GM19467 (cell line): ENCODE measurements at regions not wholly inside any gene's neighbourhood (a gene's known extent, or its start where the extent isn't known, plus 50 kb on each side); places are given as distances from the start of the nearest gene placed in this dataset.
"Not testable (repeated sequence)": the region's sequence is repeated elsewhere in the genome, so short reads cannot be mapped to it uniquely, and the experiment has no call there.

Source experiments
- ATAC-seq: cut with Tn5 transposase; IDR thresholded peaks from one replicate; pipeline ENCODE4 v1.9.1; 2021; ENCODE audit warnings: mild to moderate bottlenecking, moderate library complexity; ENCODE audit not compliant: unreplicated experiment

- ATAC-seq: no peak
Measured at GRCh38 chr4:103324811-103325210, 126.7 kb upstream of the CENPE start.

- no peak for ATAC-seq
Measured at GRCh38 chr4:103318327-103318726, 120.2 kb upstream of the CENPE start.

GRCh38 chr4:103308248-103308561, 110.1 kb upstream of the CENPE start:
- no peak for ATAC-seq

DNA sequence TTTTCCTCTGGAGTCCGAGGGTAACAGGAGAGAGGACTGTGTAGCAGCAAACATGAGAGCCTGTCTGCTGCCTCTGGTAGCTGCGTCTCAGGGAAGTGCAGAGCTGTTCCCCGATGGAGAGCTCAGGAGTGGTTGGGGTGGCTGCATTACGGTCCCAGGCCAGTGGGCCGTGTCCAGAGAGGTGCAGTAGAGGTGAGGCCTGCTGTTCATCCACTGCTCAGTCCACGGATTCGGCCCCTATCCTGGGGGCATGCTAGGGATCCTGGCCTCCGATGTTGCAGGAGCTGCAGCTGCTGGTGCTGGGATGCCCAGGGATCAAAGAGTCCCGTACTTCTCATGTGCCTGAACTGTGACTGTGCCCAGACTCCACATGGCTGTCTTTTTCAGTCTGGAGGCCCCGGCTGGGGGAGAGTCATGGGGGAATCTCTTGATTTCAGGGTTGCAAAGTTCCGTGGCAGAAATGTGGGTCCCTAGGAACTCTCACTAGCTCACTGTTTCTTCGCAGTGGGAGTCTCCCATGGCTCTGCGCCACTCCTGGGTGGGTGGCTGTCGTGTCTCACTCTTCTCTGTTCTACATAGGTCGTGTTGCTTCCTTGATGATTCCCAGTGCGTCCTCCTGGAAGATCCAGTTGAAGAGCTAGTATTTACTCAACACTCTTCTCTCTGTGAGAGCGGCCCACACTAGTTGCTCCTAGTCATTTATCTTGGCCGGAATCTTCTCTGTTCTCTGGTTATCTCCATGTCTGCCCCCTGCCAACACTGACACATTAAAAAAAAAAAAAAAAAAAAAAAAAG, 109.5 kb upstream of the CENPE start:
- no peak for ATAC-seq

GRCh38 chr4:103306870-103307375, 108.8 kb upstream of the CENPE start:
- ATAC-seq: no peak

DNA sequence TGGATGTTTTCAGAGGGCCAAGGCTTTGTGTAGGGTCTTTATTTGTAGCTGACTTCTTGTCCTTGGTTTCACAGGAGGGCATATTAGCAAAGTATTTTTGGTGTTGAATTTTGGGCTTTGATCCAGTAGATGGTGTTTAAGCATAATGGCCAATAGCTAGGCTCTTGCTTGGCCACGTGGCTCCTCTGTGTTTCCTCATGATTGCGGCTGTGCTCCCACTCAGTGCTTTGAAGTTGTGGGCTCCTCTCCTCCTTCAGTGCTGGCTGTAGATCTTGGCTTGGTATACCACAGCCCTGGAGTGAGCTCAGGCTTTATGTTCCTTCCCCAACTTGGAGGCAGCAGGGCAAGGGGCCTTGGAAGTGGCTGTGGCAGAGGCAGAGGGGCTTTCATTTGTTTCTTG, 107.2 kb upstream of the CENPE start:
- ATAC-seq: no peak

DNA sequence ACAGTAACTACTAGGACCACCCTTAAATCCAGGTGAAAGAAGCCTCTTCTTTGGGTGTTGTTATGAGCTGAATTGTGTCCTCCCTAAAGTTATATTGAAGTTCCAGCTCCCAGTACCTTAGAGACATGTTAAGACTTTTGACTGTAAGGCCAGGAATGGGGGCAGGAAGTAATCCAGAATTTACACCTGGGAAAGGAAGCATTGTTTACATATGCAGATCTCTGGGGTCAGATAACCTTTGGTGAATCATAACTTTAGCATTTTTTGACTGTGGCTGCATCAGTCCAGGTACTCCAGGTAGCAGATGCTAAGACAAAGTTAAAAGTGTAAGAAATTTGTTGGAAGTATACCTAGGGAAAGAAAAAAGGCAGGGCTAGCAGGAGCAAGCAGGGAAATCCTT, 104.9 kb upstream of the CENPE start:
- no peak for ATAC-seq

DNA sequence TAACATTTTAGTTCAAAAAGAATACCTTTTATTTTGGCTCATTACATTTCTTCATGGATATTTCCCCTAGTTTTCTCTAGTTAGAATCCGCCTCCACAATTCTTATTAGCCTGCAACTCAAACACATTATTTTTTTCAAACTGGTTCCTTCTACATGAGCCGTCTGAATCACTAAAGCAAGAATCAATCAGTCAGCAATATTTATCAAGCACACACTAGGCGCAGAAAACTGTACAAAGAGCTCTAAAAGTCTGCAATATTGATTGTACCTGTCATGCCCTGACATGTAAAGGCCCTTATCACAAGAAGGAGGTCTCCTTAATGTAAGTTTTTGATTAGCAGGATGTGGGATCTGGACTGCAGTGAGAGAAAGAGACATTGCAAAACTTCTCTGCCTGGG, 94.8 kb upstream of the CENPE start:
- ATAC-seq: no peak

GRCh38 chr4:103292373-103292772, 94.2 kb upstream of the CENPE start:
- no peak for ATAC-seq

- no peak for ATAC-seq
Measured at GRCh38 chr4:103289186-103289585, 91.0 kb upstream of the CENPE start.

- no peak for ATAC-seq
Measured at GRCh38 chr4:103272174-103272573, 74.0 kb upstream of the CENPE start.

- no peak for ATAC-seq
Measured at GRCh38 chr4:103268746-103269145, 70.6 kb upstream of the CENPE start.

GRCh38 chr4:103264905-103265304, 66.8 kb upstream of the CENPE start:
- no peak for ATAC-seq

- not testable (repeated sequence) for ATAC-seq
Measured at GRCh38 chr4:103256068-103256467, 57.9 kb upstream of the CENPE start.
